Embryonic facial prominence (tissue), 1 donor: ENCODE measurements at regions not wholly inside any gene's neighbourhood (a gene's known extent, or its start where the extent isn't known, plus 50 kb on each side); places are given as distances from the start of the nearest gene placed in this dataset.

Experiments used
- DNase-seq: peaks from one replicate; pipeline ENCODE4 v3.0.0-alpha.2; 2016; ENCODE audit errors: extremely low spot score

DNA sequence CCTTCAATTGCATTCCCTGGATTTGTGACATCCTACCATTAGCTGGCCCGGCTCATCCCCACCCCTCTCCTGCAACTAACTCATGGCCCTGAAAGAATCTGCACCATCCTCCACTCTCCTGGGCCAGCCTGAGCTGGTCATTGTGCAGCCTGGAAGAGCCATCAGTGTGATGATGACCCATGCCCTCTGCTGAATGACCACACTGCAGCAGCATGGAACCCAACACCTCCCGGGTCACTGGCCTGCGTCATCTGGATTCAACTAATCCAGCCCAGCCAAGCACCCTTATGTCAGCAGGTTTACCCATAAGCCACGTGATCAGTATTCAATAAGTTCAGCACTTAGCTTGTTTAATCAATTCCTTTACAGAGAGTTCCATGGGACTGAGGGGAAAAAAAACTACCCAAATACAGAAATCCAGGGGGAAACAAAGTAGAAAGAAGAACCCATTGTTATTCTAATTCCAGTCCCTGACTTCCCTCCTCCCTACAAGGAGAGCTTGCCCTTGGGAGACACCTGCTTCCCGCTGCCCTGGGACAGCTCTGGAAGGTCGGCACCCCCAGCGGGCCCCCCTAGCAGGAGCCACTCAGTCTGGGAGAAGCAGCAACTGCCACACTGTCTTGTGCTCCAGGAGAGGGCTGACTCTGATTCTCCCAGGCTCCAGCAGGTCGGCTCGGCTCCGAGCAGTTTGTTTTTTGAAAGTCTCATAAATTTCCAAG, 309.1 kb upstream of the TLE3 start:
- DNase-seq: no peak

GRCh38 chr15:70401709-70402108, 304.0 kb upstream of the TLE3 start:
- no peak for DNase-seq

DNA sequence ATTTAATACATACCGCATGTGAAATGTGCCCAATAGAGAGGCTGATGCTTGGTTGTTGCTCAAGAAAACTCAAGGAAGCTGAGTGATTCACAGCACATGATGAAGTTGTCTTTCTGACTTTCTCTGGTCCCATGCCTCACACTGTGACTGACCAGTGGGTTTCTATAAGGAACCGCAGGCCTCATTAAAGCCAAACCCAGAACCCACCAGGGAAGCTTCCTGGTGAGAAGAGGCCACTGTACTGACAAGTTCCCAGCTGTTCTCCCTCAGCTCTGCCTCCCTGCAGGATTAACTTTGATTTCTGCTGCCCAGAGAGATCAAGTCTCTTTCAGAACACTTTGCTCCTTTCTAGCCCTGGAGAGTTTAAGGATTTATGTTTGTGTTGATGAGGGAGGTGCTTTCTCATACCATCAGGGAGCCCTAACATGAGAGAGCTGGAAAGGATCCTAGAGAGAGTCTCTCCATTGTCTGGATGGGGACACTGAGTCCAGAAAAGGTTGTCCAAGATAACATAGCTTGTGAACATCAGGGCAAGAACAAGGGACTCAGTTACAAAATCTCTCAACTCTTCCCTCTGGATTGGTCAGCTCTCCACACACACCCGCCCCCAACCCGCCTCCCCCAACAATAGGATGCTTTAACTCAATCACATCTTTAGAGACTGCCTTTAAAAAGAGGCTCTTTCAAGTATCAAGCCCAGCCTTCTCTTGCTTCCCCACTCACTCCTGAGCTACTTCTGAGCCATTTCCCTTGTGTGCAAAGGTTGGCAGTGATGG, 303.2 kb upstream of the TLE3 start:
- DNase-seq: no peak

- no peak for DNase-seq
Observed at GRCh38 chr15:70399204-70399603, 301.5 kb upstream of the TLE3 start.

GRCh38 chr15:70398694-70399093, 301.0 kb upstream of the TLE3 start:
- no peak for DNase-seq

DNA sequence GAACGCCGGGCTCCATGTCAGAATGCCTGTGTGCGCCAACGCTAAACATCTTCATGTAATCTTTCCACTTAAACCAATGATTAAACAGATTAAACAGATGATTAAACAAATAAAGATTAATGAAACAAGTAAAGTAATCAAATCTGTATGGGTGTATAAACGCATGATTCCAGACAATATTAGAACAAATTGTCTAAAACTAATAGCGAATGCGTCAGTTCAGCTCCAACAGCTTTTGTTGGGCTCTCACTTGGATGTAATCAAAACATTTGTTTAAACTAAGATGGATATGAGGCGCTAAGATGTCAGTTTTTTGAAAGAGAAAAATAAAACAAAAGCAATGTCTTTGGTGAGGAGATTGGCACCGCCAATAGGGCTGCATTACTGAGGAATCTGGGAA, 299.1 kb upstream of the TLE3 start:
- DNase-seq: no peak

DNA sequence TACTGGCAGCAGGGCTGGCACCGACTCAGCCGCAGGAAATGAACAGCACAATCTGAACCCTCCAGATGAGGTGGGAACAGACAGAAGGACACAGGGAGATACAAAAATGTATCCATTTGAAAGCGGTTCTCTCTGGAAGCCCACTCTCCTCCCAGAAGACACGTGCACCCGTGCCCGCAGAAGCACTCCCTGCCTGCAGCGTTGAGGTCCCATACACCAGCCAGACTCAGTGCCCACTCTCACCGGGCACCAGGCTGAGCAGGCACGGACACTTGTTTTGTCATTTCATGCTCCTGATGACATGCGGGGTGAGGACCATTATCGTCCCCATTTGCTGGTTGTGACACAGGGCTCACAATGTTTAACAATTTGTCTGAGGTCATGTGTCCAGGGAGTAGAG, 297.4 kb upstream of the TLE3 start:
- DNase-seq: no peak

DNA sequence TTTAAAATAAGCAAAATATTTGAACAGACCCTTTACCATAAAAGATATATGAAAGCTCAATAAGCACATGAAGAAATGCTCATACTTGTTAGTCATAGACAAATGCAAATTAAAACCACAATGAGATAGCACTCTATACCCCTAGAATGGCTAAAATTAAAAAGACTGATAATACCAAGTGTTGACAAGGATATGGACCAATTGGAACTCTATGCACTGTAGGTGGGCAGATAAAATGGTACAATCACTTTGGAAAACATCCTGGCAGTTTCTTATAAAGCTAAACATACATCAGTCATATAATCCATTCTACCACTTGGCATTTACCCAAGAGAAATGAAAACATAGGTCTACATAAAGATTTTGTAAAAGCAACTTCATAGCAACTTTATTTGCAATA, 293.0 kb upstream of the TLE3 start:
- DNase-seq: no peak

DNA sequence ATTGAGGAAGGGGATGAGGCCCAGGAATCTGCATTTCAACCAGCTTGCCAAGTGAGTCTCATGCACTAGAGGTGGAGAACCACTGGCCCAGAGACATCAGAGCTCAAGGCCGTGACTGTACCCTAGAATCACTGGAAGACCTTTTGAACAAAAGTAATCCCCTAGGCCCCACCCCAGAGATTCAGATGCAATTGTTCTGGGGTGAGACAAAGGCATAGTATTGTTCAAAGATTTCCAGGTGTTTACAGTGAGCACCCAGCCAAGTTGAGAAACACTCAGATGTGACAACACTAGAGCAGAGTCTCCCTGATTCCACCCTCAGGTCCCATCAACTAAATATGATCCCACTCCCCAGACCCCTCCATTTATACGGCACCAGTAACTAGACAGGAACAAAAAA, 290.3 kb upstream of the TLE3 start:
- DNase-seq: no peak

DNA sequence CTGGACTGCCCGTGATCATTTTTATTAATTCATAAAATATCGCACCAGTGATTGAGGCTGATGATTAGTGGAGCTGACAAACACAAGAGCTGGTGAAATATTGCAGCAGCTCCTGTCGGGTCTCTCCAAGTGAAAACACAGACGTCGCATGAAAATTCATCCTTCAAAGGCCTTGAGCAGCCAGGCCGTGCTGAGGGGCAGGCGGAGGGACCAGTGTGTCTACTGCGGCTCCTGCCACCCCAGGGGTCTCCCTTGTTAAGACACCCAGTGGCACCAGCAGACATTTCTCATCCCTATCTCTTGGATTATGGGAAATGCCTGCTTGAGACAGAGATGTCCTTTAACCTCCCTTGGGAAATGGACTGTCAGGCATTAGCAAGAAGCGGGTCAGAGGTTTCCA, 289.4 kb upstream of the TLE3 start:
- no peak for DNase-seq

GRCh38 chr15:70385711-70386110, 288.0 kb upstream of the TLE3 start:
- no peak for DNase-seq

DNA sequence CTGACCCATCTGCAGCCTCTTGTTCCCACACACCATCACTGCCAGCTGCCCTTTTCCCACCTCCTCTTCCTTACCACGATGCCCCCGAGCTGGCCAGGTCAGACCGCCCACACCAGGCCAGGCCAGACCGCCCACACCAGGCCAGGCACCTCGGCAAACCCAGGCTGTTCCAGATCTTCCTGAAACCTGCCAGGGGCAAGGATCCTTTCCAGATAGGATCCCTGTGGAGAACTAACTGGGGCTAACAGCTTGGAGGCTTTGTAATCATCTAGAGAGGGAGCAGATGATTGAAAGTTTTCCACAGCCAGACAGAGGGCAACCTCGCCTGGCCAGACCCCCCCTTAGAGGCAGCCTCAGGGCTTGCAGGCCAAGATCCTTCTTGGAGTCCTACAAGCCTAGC, 287.3 kb upstream of the TLE3 start:
- no peak for DNase-seq

- DNase-seq: no peak
Observed at GRCh38 chr15:70383856-70384255, 286.1 kb upstream of the TLE3 start.

GRCh38 chr15:70382762-70383458, 285.2 kb upstream of the TLE3 start:
- DNase-seq: no peak

- DNase-seq: no peak
Observed at GRCh38 chr15:70382009-70382749, 284.5 kb upstream of the TLE3 start.

DNA sequence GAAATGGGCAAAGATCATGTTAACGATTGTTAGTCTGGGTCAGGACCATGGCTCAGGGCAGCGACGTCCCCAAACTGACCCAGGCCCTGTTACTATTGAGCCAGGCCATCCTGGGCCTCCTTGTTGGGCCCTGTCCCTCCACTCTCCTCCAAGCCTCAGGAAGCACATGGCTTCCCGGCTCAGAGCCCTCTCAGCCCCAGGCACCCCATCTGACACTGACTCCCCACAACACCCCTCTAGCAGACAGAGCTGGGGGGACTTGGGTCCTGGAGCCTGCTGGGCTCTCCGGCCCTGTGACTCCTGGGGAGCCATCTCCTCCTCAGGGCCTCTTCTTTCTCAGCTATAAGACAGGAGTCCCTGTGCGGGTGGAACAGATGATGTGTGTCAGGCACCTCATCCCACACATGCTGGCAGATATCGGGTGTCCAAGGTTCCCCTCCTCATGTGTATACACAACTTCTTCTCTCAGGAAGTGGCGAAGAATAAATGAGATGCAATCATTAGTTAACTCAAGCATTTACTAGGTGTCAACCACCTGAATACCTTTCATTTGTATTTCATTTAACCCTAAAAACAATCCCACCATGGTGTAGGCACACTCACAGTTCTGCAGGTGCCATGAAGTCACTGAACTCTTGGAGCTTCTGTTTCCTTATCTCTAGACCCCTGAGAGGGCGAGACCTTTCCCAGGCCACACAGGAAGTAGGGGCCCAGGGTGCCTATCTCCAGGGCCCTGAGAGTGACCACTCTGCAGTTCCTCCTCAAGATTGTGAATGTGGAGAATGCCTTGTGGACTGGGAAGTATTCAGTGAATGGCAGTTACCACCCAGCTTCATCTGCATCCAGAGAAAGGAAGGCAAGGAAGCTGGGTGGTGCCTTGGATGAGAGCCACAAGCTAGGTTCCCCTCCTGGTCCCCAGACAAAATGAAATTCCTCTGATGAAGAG, 282.5 kb upstream of the TLE3 start:
- no peak for DNase-seq

DNA sequence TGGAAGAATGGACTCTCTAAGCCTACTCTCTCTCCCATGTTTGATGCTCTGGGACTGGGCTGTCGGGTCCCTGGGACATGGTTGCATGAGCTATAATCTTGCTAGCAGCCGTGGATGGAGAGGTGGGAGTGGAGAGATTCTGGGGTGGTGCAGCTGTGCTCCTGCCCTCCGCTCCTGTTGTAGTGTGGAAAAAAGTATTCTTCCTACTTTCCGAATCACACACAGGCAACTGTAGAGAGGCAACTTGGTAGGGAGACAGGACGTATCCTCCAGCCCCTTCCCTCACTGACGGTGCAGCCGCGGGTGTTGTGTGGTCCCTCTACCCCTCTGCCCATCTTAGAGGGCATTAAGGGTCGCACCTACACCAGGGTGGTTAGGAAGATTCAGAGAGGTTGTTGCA, 281.4 kb upstream of the TLE3 start:
- DNase-seq: no peak

DNA sequence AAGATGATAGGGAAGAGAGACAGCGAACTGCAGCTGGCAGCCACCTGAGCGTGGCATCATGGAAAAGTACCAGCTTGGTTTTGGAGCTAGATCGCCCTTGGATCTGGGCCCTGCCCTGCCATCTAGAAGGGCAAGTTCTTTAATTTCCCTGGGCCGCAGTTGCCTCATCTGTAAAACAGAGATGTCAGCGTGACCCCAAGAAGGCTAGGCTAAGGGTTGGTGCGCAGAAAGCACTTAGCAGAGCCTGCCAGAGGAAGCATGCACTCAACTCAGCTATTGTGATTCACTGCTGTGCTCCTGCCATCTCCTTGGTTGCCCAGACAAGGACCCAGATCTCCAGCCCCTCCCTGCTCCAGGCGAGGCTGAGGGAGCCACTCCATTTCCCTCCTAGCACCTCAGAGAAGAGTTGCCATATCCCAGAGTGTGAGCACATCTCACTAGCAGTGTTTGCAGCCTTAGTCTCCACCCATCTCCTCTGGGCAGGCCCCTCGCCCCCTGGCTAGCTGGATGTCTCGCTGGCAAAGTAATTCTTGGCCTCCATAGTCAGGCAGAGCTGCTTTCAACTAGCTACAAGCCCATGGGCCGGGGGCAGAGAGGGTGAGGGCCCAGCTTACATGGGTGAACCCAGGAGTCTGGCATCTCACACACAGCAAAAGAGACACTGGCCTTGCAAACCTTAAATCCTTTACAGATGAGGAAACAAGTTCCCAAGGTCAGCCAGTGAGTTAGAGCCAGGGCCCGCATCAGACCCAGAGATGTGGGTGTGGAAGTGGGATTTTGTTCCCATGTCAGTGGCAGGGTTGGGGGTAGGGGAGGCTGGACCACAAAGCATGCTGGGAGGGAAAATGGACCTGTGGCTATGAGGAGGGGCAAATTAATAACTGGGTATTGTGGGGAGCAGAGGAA, 280.7 kb upstream of the TLE3 start:
- no peak for DNase-seq

DNA sequence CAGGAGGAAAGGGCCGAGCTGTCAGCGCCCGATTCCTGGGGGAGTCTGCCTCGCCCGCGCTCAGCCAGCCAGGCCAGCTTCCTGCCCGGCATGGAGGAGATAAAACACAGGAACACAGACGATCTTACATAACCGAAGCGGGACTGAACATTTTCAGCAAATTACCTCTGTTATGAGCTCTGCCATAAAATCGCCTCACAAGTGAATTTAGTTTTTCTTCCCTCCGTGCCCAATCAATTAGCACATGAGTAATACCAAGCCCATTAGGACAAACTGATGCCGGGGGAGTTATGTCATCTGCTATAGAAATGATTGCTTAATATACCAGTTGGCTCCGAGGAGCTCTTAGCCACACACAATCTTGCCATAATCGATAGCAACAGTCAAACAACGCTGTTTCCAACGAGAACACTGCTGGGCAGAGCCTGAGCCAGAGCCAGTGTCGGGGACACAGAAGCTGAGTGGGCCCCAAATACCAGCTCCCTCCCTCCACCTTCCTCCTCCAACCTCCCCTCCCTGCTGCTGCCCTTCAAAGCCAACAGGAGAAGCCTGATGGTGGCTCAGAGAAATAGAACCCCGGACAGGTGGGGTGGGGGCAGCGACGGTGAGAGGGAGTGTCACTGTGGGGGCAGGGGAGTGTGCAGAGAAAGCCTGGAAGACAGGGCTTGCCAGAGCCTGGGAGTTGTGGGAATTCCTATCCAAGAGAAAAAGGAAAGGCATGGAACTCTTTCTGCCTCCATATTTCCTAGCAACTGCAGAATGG, 279.4 kb upstream of the TLE3 start:
- DNase-seq: peak; percentile 36
